Keratinocyte (primary cell): ENCODE measurements at regions not wholly inside any gene's neighbourhood (a gene's known extent, or its start where the extent isn't known, plus 50 kb on each side); places are given as distances from the start of the nearest gene placed in this dataset.

ENCODE experiments used
- DNase-seq: peaks from one replicate; pipeline ENCODE4 v3.0.0-alpha.2; 2011; ENCODE audit warnings: low read depth, missing footprints, low spot score
- FAIRE-seq: peaks from 2 replicates; lab custom pipeline; 2011; peaks lifted over from hg19 to GRCh38; lab: Jason Lieb, UNC
- H2AFZ ChIP-seq: 2 replicates; pipeline ENCODE4 v1.6.0; 2012; ENCODE audit warnings: low read length, control low read depth, inconsistent platforms; ENCODE audit not compliant: control insufficient read depth
- H3K27ac ChIP-seq: 2 replicates; pipeline ENCODE4 v1.5.1; 2011; ENCODE audit warnings: low read length; ENCODE audit not compliant: control insufficient read depth, insufficient read depth
- H3K27me3 ChIP-seq: 3 replicates; pipeline ENCODE4 v1.6.0; 2011; ENCODE audit warnings: low read length; ENCODE audit not compliant: control insufficient read depth, insufficient read depth; ENCODE audit errors: extremely low read depth
- H3K36me3 ChIP-seq, 2 experiments: 2 replicates in 1 of 2; 3 replicates in 1 of 2; pipeline ENCODE4 v1.5.1; 2011; ENCODE audit warnings: low read length in 2 of 2, mild to moderate bottlenecking in 1 of 2; ENCODE audit not compliant: control insufficient read depth in 2 of 2, insufficient read depth in 2 of 2; ENCODE audit errors: extremely low read depth in 1 of 2
- H3K4me1 ChIP-seq: 3 replicates; pipeline ENCODE4 v1.5.1; 2011; ENCODE audit warnings: low read length; ENCODE audit not compliant: control insufficient read depth, insufficient read depth; ENCODE audit errors: extremely low read depth
- H3K4me2 ChIP-seq: 3 replicates; pipeline ENCODE4 v1.6.0; 2011; ENCODE audit warnings: low read depth, low read length; ENCODE audit not compliant: control insufficient read depth, insufficient read depth; ENCODE audit errors: extremely low read depth
- H3K4me3 ChIP-seq, 3 experiments: fragments of 200-600 bp in 1 of 3; sonication (generic) in 1 of 3; 2 replicates in 2 of 3; 3 replicates in 1 of 3; pipeline ENCODE4 v1.5.1; 2011 to 2016; ENCODE audit warnings: low read length in 3 of 3, mild to moderate bottlenecking in 3 of 3, control low read depth in 2 of 3, inconsistent platforms in 1 of 3, low read depth in 1 of 3, mixed read lengths in 1 of 3, mixed run types in 1 of 3, moderate library complexity in 1 of 3; ENCODE audit not compliant: control insufficient read depth in 2 of 3, insufficient read depth in 2 of 3; ENCODE audit errors: extremely low read depth in 1 of 3
- H3K79me2 ChIP-seq: 2 replicates; pipeline ENCODE4 v1.6.0; 2012; ENCODE audit warnings: low read length; ENCODE audit not compliant: control insufficient read depth, insufficient read depth
- H3K9ac ChIP-seq: 3 replicates; pipeline ENCODE4 v1.6.0; 2011; ENCODE audit warnings: low read length; ENCODE audit not compliant: control insufficient read depth, insufficient read depth; ENCODE audit errors: extremely low read depth
- H3K9me1 ChIP-seq: 3 replicates; pipeline ENCODE4 v1.6.0; 2011; ENCODE audit warnings: low read length; ENCODE audit not compliant: control insufficient read depth, insufficient read depth; ENCODE audit errors: extremely low read depth
- H3K9me3 ChIP-seq: 2 replicates; pipeline ENCODE4 v1.5.1; 2012; ENCODE audit warnings: low read depth, low read length; ENCODE audit not compliant: control insufficient read depth
- H4K20me1 ChIP-seq: 3 replicates; pipeline ENCODE4 v1.6.0; 2011; ENCODE audit warnings: low read length; ENCODE audit not compliant: control insufficient read depth, insufficient read depth; ENCODE audit errors: extremely low read depth
- CTCF ChIP-seq, 3 experiments: IDR thresholded peaks in 1 of 3; conservative IDR thresholded peaks in 1 of 3; optimal IDR thresholded peaks in 1 of 3; 2 replicates in 2 of 3; 3 replicates in 1 of 3; pipeline versions ENCODE3 to v1.5.1; 2011; ENCODE audit warnings: low read length in 3 of 3, mild to moderate bottlenecking in 3 of 3, moderate library complexity in 2 of 3, control low read depth in 1 of 3, inconsistent platforms in 1 of 3; ENCODE audit not compliant: insufficient read depth in 2 of 3; ENCODE audit errors: extremely low read depth in 1 of 3
- EZH2 ChIP-seq: IDR thresholded peaks from one replicate; pipeline ENCODE4 v1.6.1; 2012; ENCODE audit warnings: inconsistent platforms, mild to moderate bottlenecking, low read length, moderate library complexity
- dilution Hi-C: fragments of 300-500 bp; cut with MboI; formaldehyde crosslinking; loops from one replicate; pipeline ENCODE4 v1.7.0; 2020; ENCODE audit warnings: low sequenced_read_pairs; ENCODE audit not compliant: extremely low pct_ligation_motif_present

- no peaks in the 10 kb centered on the region for H3K9me3 ChIP-seq
- TF ChIP-seq CTCF (optimal IDR thresholded peaks at IDR 0.05 in 1 of 3, IDR thresholded peaks at IDR 0.05 in 1 of 3, conservative IDR thresholded peaks at IDR 0.05 in 1 of 3; ENCODE audit: extremely low read depth in 1 of 3, insufficient read depth in 2 of 3, low read length in 3 of 3) (no peak), EZH2 (no peak)
- no peaks in the 10 kb centered on the region for H3K9me1 ChIP-seq
- no peak overlapping the region for H3K27ac ChIP-seq
- no peaks in the 10 kb centered on the region for H3K4me1 ChIP-seq
- H3K4me3 ChIP-seq: no peak overlapping the region
- dilution Hi-C loops: no loop called here
- no peaks in the 10 kb centered on the region for H3K36me3 ChIP-seq
- no peak overlapping the region for H2AFZ ChIP-seq
- no peak overlapping the region for H3K9ac ChIP-seq
- DNase-seq (no peak), FAIRE-seq (no peak)
- H3K27me3 ChIP-seq: no peaks in the 10 kb centered on the region
- H3K4me2 ChIP-seq: no peak overlapping the region
- no peaks in the 10 kb centered on the region for H4K20me1 ChIP-seq
- no peaks in the 10 kb centered on the region for H3K79me2 ChIP-seq
Measured at GRCh38 chr1:80099713-80100112, 1093.2 kb upstream of the ADGRL4 start.

GRCh38 chr1:80085067-80085466, 1078.5 kb upstream of the ADGRL4 start:
- TF ChIP-seq CTCF (optimal IDR thresholded peaks at IDR 0.05 in 1 of 3, IDR thresholded peaks at IDR 0.05 in 1 of 3, conservative IDR thresholded peaks at IDR 0.05 in 1 of 3; ENCODE audit: extremely low read depth in 1 of 3, insufficient read depth in 2 of 3, low read length in 3 of 3) (no peak), EZH2 (no peak)
- no peak overlapping the region for H3K27ac ChIP-seq
- H3K4me3 ChIP-seq: no peak overlapping the region
- no peak overlapping the region for H2AFZ ChIP-seq
- no peak overlapping the region for H3K9ac ChIP-seq
- H3K36me3 ChIP-seq: no peaks in the 10 kb centered on the region
- no peaks in the 10 kb centered on the region for H3K4me1 ChIP-seq
- DNase-seq (no peak), FAIRE-seq (no peak)
- no peaks in the 10 kb centered on the region for H3K27me3 ChIP-seq
- no peaks in the 10 kb centered on the region for H3K9me3 ChIP-seq
- H3K9me1 ChIP-seq: no peaks in the 10 kb centered on the region
- H3K4me2 ChIP-seq: no peak overlapping the region
- H3K79me2 ChIP-seq: no peaks in the 10 kb centered on the region
- H4K20me1 ChIP-seq: no peaks in the 10 kb centered on the region
- dilution Hi-C loops: no loop called here
